ENCODE measurements at regions not wholly inside any gene's neighbourhood (a gene's known extent, or its start where the extent isn't known, plus 50 kb on each side); places are given as distances from the start of the nearest gene placed in this dataset.
A peak's percentile ranks its signal among the peaks of the same experiment; 100 is the strongest.
"Not testable (repeated sequence)": the region's sequence is repeated elsewhere in the genome, so short reads cannot be mapped to it uniquely, and the experiment has no call there.

DNA sequence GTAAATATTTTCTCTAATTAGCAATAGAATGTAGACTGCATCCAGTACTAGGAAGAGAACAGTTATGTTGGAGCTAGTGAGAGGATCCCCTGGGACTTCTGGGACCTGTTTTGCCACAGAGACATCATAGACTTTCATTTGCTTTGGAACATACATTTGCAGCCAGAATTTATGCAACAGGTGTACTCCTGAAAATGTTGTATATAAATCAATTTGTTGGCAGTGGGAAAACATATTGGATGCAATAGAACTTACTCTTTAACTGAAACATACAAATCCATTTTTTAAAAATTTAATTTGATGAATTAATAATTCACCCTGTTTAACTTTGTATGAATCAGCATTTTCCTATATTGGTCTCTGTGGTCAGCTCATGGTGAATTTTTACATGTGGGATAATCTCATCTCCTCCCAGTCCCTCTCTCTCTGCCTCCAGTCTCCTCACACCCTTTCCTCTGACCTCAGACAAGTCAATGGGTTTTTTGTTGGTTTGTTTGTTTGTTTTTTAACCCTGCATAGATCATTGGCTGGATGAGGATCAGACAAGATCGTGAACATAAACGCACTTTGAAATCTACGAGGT lies 263.0 kb downstream of the LPIN1 start:
- intact Hi-C loops (cut with DNase I), result no loop called here
- H3K9me3 ChIP-seq (ENCODE audit: control insufficient read depth, low read length), result no peaks in the 10 kb centered on the region
- H3K27ac ChIP-seq (ENCODE audit: low read length), result no peak overlapping the region
- ATAC-seq (no peak), DNase-seq (no peak)
- no peaks in the 10 kb centered on the region for H3K27me3 ChIP-seq (ENCODE audit: control insufficient read depth, insufficient read depth)
- no peak overlapping the region for H3K4me3 ChIP-seq (ENCODE audit: low read length)
- no peaks in the 10 kb centered on the region for H3K4me1 ChIP-seq (ENCODE audit: control insufficient read depth, insufficient read depth, low read length)
- WGBS, result 88% methylated on average over 3 of the region's 3 CpGs

DNA sequence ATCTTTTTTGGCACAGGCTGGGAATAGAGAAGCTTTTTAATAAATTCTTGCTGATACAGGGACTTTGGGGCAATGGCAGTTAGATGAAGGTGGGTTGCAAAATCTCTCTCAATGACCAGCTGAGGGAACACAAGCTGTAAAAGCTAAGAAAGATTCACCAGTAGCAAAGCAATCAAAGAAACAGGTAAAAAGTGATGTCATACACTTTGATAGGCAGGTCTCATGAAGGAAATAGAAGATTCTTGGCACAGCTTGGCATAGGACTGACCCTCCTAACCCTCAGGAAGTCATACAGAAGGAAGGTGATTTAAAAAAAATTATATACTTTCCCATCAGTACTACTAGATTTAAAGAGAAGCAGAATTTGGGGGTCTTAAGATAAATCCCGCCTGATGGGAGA lies 263.6 kb downstream of the LPIN1 start:
- no peaks in the 10 kb centered on the region for H3K27me3 ChIP-seq (ENCODE audit: control insufficient read depth, insufficient read depth)
- H3K9me3 ChIP-seq (ENCODE audit: control insufficient read depth, low read length), result no peaks in the 10 kb centered on the region
- DNase-seq (no peak), ATAC-seq (no peak)
- H3K27ac ChIP-seq (ENCODE audit: low read length), result no peak overlapping the region
- 95% methylated on average over 1 of the region's 1 CpG for WGBS
- no peak overlapping the region for H3K4me3 ChIP-seq (ENCODE audit: low read length)
- H3K4me1 ChIP-seq (ENCODE audit: control insufficient read depth, insufficient read depth, low read length), result no peaks in the 10 kb centered on the region
- intact Hi-C loops (cut with DNase I), result no loop called here

DNA sequence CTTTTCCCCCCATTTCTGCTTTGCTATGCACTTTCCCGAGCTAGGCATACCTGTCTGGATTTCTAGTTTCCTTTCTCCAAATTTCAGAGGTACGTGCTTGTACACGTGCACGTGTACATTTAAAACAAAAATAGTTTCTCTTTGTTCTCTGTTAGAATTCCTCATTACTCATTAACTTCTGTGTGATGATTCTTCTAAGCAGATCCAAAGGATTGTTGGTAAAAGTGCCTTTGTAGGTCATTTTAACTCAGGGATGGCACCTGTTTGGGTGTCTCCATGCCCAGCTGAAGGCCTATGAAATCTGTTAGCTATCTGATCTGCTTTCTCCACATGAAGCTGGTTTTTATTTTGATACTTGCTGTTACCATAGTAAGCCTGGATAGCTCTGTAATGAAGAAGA lies 264.3 kb downstream of the LPIN1 start:
- no peaks in the 10 kb centered on the region for H3K4me1 ChIP-seq (ENCODE audit: control insufficient read depth, insufficient read depth, low read length)
- no peak overlapping the region for H3K4me3 ChIP-seq (ENCODE audit: low read length)
- H3K9me3 ChIP-seq (ENCODE audit: control insufficient read depth, low read length), result no peaks in the 10 kb centered on the region
- DNase-seq, result no peak
- intact Hi-C loops (cut with DNase I), result no loop called here
- H3K27me3 ChIP-seq (ENCODE audit: control insufficient read depth, insufficient read depth), result no peaks in the 10 kb centered on the region
- WGBS, result 89% methylated on average over 4 of the region's 4 CpGs
- H3K27ac ChIP-seq (ENCODE audit: low read length), result no peak overlapping the region
- no peak for ATAC-seq

DNA sequence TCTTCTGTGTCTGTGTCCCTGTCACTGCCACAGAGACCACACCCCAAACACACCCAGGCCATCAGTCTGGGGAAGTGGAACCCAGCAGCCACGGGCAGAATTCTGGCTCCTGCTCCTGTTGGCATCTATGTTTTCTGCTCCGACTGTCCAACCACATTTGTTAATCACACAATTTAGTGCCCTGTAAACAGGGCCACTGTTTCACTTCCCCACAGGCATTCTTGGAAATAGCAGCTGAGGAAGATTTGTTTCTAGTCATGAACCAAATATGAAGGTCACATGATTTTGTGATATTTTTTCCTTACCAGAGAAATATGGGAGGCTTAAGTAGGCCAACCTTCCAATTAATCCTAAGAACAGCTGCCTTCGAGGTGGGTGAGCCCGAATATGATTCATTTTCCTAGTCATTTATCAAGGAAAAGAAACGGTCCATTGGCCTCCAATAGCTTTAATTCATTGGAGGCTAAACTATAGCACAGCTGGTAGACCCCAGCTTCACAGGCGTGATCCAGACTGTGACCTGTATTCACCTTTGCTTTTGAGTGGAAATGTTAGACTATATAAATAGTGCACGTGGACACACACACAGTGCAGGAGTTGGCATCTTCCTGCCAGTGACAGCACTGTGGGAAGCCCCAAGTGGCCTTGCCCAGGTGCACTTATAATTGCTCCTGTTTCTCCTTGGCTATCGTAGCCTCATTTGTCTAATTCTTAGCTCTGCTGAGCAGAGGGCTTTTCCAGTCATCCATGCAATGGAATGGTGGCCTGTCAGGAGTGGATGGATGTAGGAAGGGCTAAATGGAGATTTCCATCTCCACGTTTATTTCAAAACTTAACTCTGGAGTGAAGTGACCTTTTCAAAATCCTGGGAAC lies 267.9 kb downstream of the LPIN1 start:
- Histone ChIP-seq H3K4me1 (ENCODE audit: control insufficient read depth, insufficient read depth, low read length) (no peaks in the 10 kb centered on the region), H3K27ac (ENCODE audit: low read length) (no peak overlapping the region), H3K27me3 (ENCODE audit: control insufficient read depth, insufficient read depth) (no peaks in the 10 kb centered on the region), H3K4me3 (ENCODE audit: low read length) (no peak overlapping the region), H3K9me3 (ENCODE audit: control insufficient read depth, low read length) (no peaks in the 10 kb centered on the region)
- intact Hi-C loops (cut with DNase I), result no loop called here
- WGBS, result 81% methylated on average over 9 of the region's 9 CpGs
- ATAC-seq (peak in 1 of 2 donors; percentile 47), DNase-seq (peak in 2 of 3 donors; percentile 65 to 68)

DNA sequence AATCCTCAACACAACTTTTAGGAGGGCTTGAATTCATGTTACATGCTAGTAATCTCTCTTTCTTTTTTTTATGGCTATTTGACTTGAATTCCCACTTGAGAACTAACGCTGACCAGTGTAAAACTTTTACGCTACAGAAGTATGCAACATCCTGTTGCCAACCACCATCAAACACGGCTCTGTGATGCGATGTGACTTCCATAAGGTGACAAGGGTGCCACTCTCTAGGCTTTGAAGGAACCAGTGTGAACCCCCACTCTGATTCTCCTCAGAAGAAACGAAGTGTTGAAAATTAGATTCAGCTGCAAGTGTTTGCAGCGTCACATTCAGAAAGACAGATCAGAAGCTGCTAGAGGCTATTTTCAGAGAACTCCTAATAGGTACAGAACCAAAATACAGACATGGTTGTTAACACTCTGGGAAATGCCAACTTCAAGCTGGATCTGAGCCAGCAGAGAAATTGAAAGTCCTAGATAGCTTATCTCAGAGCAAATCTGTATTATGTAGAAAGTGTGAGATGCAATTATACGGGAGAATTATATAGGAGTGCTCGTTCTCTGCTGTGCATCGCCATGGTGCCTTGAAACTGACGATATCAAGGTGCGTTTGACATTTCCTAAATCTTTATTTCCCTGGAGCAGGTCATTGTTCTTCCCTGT lies 271.2 kb downstream of the LPIN1 start:
- peaks cover 4% of the 10 kb centered on the region for H3K9me3 ChIP-seq (ENCODE audit: control insufficient read depth, low read length)
- H3K4me1 ChIP-seq (ENCODE audit: control insufficient read depth, insufficient read depth, low read length), result no peaks in the 10 kb centered on the region
- no peak overlapping the region for H3K27ac ChIP-seq (ENCODE audit: low read length)
- no peak overlapping the region for H3K4me3 ChIP-seq (ENCODE audit: low read length)
- intact Hi-C loops (cut with DNase I), result no loop called here
- no peak for DNase-seq
- 67% methylated on average over 11 of the region's 11 CpGs for WGBS
- no peaks in the 10 kb centered on the region for H3K27me3 ChIP-seq (ENCODE audit: control insufficient read depth, insufficient read depth)
- ATAC-seq, result no peak

DNA sequence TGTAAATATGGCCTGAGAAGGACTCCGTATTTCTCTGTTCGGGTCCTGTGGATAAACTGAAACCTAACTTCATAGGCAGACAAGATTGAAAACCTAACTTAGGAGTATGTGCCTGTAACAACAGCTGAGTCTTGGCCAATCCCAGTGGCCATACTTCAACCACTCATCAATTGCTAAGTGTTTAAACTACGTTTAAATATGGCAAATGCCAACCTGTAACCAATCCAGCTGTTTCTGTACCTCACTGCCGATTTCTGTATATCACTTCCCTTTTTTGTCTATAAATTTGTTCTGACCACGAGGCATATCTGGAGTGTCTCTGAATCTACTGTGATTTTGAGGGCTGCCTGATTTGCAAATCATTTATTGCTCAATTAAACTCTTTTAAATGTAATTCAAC lies 272.3 kb downstream of the LPIN1 start:
- H3K27ac ChIP-seq (ENCODE audit: low read length); ATAC-seq; H3K4me1 ChIP-seq (ENCODE audit: control insufficient read depth, insufficient read depth, low read length); H3K27me3 ChIP-seq (ENCODE audit: control insufficient read depth, insufficient read depth); H3K9me3 ChIP-seq (ENCODE audit: control insufficient read depth, low read length); H3K4me3 ChIP-seq (ENCODE audit: low read length); DNase-seq; intact Hi-C loops (cut with DNase I): not testable (repeated sequence)
- 84% methylated on average over 5 of the region's 5 CpGs for WGBS

DNA sequence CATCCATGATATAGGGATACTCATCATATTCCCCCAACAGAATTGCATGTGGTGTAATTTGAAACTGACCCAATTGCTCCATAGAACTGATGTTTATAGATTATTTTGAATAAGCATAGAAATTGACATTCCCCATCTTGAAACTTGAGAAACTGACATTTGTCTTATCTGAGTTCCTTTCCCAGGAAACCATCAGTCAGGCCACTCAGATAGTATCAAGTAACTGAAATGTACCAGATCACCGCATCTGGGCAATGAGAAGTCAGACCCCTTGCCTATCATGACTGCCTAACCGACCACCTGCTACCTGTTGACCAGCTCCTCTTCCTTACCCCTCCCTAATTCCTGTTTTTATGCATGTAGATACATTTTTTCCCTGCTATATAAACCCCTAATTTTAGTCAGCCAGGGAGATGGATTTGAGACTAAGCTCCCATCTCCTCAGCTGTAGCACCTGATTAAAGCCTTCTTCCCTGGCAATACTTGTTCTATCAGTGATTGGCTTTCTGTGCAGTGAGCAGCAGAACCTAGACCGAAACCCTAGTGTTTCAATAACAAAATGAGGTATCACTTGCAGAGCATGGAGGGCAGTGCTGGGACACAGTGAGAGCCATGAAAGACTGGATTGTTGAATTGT lies 274.5 kb downstream of the LPIN1 start:
- Histone ChIP-seq H3K9me3 (ENCODE audit: control insufficient read depth, low read length) (peaks cover 4% of the 10 kb centered on the region), H3K4me1 (ENCODE audit: control insufficient read depth, insufficient read depth, low read length) (no peaks in the 10 kb centered on the region), H3K27ac (ENCODE audit: low read length) (no peak overlapping the region), H3K4me3 (ENCODE audit: low read length) (no peak overlapping the region), H3K27me3 (ENCODE audit: control insufficient read depth, insufficient read depth) (no peaks in the 10 kb centered on the region)
- 96% methylated on average over 3 of the region's 3 CpGs for WGBS
- no peak for ATAC-seq
- no peak for DNase-seq
- intact Hi-C loops (cut with DNase I), result no loop called here

DNA sequence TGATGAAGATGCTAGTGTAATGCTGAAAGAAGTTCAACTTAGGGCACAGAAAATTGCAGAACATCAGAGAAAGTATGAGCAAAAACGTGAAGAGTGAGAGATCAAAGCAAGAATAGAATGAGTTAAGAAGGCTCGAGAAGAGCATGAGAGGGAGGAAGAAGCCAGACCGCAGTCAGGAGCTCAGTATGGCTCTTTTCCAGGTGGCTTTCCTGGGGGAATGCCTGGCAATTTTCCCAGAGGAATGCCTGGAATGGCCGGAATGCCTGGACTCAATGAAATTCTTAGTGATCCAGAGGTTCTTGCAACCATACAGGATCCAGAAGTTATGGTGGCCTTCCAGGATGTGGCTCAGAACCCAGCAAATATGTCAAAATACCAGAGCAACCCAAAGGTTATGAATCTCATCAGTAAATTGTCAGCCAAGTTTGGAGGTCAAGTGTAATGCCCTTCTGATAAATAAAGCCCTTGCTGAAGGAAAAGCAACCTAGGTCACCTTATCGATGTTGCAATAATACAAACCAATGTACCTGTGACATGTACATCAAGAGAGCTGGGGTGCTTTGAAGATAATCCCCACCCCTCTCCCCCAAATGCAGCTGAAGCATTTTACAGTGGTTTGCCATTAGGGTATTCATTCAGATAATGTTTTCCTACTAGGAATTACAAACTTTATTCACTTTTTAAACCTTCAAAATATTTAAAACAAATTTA lies 277.9 kb downstream of the LPIN1 start:
- H3K4me3 ChIP-seq (ENCODE audit: low read length); H3K4me1 ChIP-seq (ENCODE audit: control insufficient read depth, insufficient read depth, low read length); H3K27ac ChIP-seq (ENCODE audit: low read length); intact Hi-C loops (cut with DNase I); H3K9me3 ChIP-seq (ENCODE audit: control insufficient read depth, low read length); H3K27me3 ChIP-seq (ENCODE audit: control insufficient read depth, insufficient read depth); ATAC-seq: not testable (repeated sequence)
- DNase-seq, result peak in 1 of 3 donors; percentile 54
- 30% methylated on average over 5 of the region's 5 CpGs for WGBS

DNA sequence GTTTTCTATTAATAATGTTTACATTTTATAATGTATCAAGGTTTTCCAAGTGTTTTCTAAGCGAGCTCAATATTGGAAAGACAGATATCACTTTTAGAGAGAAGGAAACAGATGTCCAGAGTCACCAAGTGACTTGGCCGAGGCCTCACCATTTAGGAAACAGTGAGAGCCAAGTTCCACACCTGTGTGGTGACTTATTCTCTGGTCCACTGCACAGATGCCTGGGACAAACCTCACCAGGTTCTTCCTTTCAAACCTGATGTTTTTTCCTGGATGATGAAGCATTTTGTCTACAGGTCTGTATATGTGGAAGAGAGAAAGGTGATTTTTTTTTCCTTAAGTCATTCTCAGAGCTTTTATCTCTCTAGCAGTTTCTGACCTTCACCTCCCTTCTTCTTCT lies 280.7 kb downstream of the LPIN1 start:
- no peaks in the 10 kb centered on the region for H3K4me1 ChIP-seq (ENCODE audit: control insufficient read depth, insufficient read depth, low read length)
- DNase-seq (no peak), ATAC-seq (no peak)
- H3K27ac ChIP-seq (ENCODE audit: low read length), result no peak overlapping the region
- intact Hi-C loops (cut with DNase I), result no loop called here
- H3K4me3 ChIP-seq (ENCODE audit: low read length), result no peak overlapping the region
- no peaks in the 10 kb centered on the region for H3K9me3 ChIP-seq (ENCODE audit: control insufficient read depth, low read length)
- 54% methylated on average over 2 of the region's 2 CpGs for WGBS
- no peaks in the 10 kb centered on the region for H3K27me3 ChIP-seq (ENCODE audit: control insufficient read depth, insufficient read depth)

DNA sequence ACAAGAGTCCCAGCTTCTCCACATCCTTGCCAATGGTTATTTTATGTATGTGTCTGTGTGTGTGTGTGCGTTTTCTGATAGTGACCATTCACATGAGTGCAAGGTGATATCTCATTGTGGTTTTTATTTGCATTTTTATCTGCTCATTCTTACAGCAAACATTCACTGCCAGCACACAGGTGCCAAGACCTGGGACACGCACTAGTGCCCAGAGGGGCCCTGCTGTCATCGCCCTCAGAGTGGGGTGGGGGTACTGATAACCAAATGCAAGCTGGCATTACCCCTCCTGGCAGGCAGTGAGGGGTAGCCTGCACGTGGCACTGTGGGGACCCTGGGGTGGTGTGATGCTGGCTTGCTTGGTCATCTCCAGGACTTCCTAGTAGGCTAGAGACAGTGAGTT lies 285.4 kb downstream of the LPIN1 start:
- 61% methylated on average over 4 of the region's 4 CpGs for WGBS
- H3K27ac ChIP-seq (ENCODE audit: low read length), result no peak overlapping the region
- H3K4me1 ChIP-seq (ENCODE audit: control insufficient read depth, insufficient read depth, low read length), result no peaks in the 10 kb centered on the region
- DNase-seq (no peak), ATAC-seq (no peak)
- intact Hi-C loops (cut with DNase I), result no loop called here
- no peaks in the 10 kb centered on the region for H3K27me3 ChIP-seq (ENCODE audit: control insufficient read depth, insufficient read depth)
- no peaks in the 10 kb centered on the region for H3K9me3 ChIP-seq (ENCODE audit: control insufficient read depth, low read length)
- no peak overlapping the region for H3K4me3 ChIP-seq (ENCODE audit: low read length)
